UCSD-AML1 (cell line): ENCODE measurements at regions not wholly inside any gene's neighbourhood (a gene's known extent, or its start where the extent isn't known, plus 50 kb on each side); places are given as distances from the start of the nearest gene placed in this dataset.
"Not testable (repeated sequence)": the region's sequence is repeated elsewhere in the genome, so short reads cannot be mapped to it uniquely, and the experiment has no call there.

Experiments
- DNase-seq: peaks from one replicate; lab custom pipeline; 2025; ENCODE audit not compliant: unreplicated experiment; lab: John Stamatoyannopoulos, UW

GRCh38 chr4:34419871-34420270 lies 1824.4 kb downstream of the ARAP2 start:
- no peak for DNase-seq

GRCh38 chr4:34422472-34423175 lies 1821.7 kb downstream of the ARAP2 start:
- no peak for DNase-seq

- no peak for DNase-seq
These were observed 1811.6 kb downstream of the ARAP2 start for GRCh38 chr4:34432706-34433105.

GRCh38 chr4:34434377-34434776 lies 1809.9 kb downstream of the ARAP2 start:
- not testable (repeated sequence) for DNase-seq

GRCh38 chr4:34464196-34464595 lies 1780.1 kb downstream of the ARAP2 start:
- no peak for DNase-seq

GRCh38 chr4:34466411-34466810 lies 1777.9 kb downstream of the ARAP2 start:
- DNase-seq: no peak

- no peak for DNase-seq
These were observed 1774.8 kb downstream of the ARAP2 start for GRCh38 chr4:34469516-34469915.

GRCh38 chr4:34485252-34485651 lies 1759.1 kb downstream of the ARAP2 start:
- no peak for DNase-seq

- DNase-seq: no peak
These were observed 1757.6 kb downstream of the ARAP2 start for GRCh38 chr4:34486461-34487363.

GRCh38 chr4:34492414-34492813 lies 1751.9 kb downstream of the ARAP2 start:
- DNase-seq: no peak

GRCh38 chr4:34502086-34502485 lies 1742.2 kb downstream of the ARAP2 start:
- no peak for DNase-seq

- DNase-seq: not testable (repeated sequence)
These were observed 1739.6 kb downstream of the ARAP2 start for GRCh38 chr4:34504731-34505130.

- DNase-seq: not testable (repeated sequence)
These were observed 1737.7 kb downstream of the ARAP2 start for GRCh38 chr4:34506511-34507092.

- DNase-seq: no peak
These were observed 1731.7 kb downstream of the ARAP2 start for GRCh38 chr4:34512616-34513015.

- DNase-seq: no peak
These were observed 1727.8 kb downstream of the ARAP2 start for GRCh38 chr4:34516524-34516923.

- no peak for DNase-seq
These were observed 1709.4 kb downstream of the ARAP2 start for GRCh38 chr4:34534916-34535315.

- DNase-seq: no peak
These were observed 1678.2 kb downstream of the ARAP2 start for GRCh38 chr4:34566091-34566490.

- no peak for DNase-seq
These were observed 1672.3 kb downstream of the ARAP2 start for GRCh38 chr4:34572026-34572425.

GRCh38 chr4:34615315-34615714 lies 1629.0 kb downstream of the ARAP2 start:
- no peak for DNase-seq

GRCh38 chr4:34619531-34620162 lies 1624.7 kb downstream of the ARAP2 start:
- DNase-seq: no peak

- DNase-seq: no peak
These were observed 1615.8 kb downstream of the ARAP2 start for GRCh38 chr4:34628471-34628870.
